ENCODE measurements at regions not wholly inside any gene's neighbourhood (a gene's known extent, or its start where the extent isn't known, plus 50 kb on each side); places are given as distances from the start of the nearest gene placed in this dataset.
"Not testable (repeated sequence)": the region's sequence is repeated elsewhere in the genome, so short reads cannot be mapped to it uniquely, and the experiment has no call there.

- no peak for DNase-seq
Observed at GRCh38 chr1:182259229-182259872, 132.2 kb downstream of the GLUL start.

- no peak for DNase-seq
Observed at GRCh38 chr1:182257369-182258063, 134.1 kb downstream of the GLUL start.

- DNase-seq: no peak
Observed at GRCh38 chr1:182256931-182257330, 134.7 kb downstream of the GLUL start.

GRCh38 chr1:182255494-182255893 is 136.1 kb downstream of the GLUL start:
- DNase-seq: no peak

GRCh38 chr1:182253319-182253860 is 138.2 kb downstream of the GLUL start:
- no peak for DNase-seq

- DNase-seq: no peak
Observed at GRCh38 chr1:182251561-182251960, 140.0 kb downstream of the GLUL start.

- peak; percentile 84 for DNase-seq
Observed at GRCh38 chr1:182249201-182249676, 142.4 kb downstream of the GLUL start.

- DNase-seq: no peak
Observed at GRCh38 chr1:182248721-182249120, 142.9 kb downstream of the GLUL start.

GRCh38 chr1:182247813-182248212 is 143.8 kb downstream of the GLUL start:
- DNase-seq: not testable (repeated sequence)

GRCh38 chr1:182246783-182247182 is 144.8 kb downstream of the GLUL start:
- DNase-seq: no peak

GRCh38 chr1:182245040-182245439 is 146.6 kb downstream of the GLUL start:
- DNase-seq: no peak

GRCh38 chr1:182244451-182244850 is 147.1 kb downstream of the GLUL start:
- peak; percentile 67 for DNase-seq

GRCh38 chr1:182242641-182243040 is 148.9 kb downstream of the GLUL start:
- no peak for DNase-seq

GRCh38 chr1:182240085-182240484 is 151.5 kb downstream of the GLUL start:
- no peak for DNase-seq

GRCh38 chr1:182238421-182238820 is 153.2 kb downstream of the GLUL start:
- DNase-seq: no peak

GRCh38 chr1:182237329-182237728 is 154.3 kb downstream of the GLUL start:
- no peak for DNase-seq

- DNase-seq: no peak
Observed at GRCh38 chr1:182236651-182237077, 154.9 kb downstream of the GLUL start.

GRCh38 chr1:182235952-182236650 is 155.5 kb downstream of the GLUL start:
- DNase-seq: no peak

- DNase-seq: no peak
Observed at GRCh38 chr1:182235604-182235951, 156.0 kb downstream of the GLUL start.

GRCh38 chr1:182229921-182230491 is 161.6 kb downstream of the GLUL start:
- no peak for DNase-seq

- DNase-seq: no peak
Observed at GRCh38 chr1:182229451-182229850, 162.1 kb downstream of the GLUL start.

- DNase-seq: no peak
Observed at GRCh38 chr1:182227864-182228547, 163.6 kb downstream of the GLUL start.

GRCh38 chr1:182226618-182227017 is 165.0 kb downstream of the GLUL start:
- no peak for DNase-seq

Data from islet precursor cell (in vitro differentiated cells).